HG02763 (cell line): ENCODE measurements at regions not wholly inside any gene's neighbourhood (a gene's known extent, or its start where the extent isn't known, plus 50 kb on each side); places are given as distances from the start of the nearest gene placed in this dataset.

Experiments used
- ATAC-seq: cut with Tn5 transposase; IDR thresholded peaks from one replicate; pipeline ENCODE4 v1.9.1; 2021; ENCODE audit warnings: mild to moderate bottlenecking, moderate library complexity; ENCODE audit not compliant: unreplicated experiment

GRCh38 chr1:29584776-29585175, 348.5 kb downstream of the PTPRU start:
- no peak for ATAC-seq

- ATAC-seq = no peak
Observed at GRCh38 chr1:29584362-29584761, 348.0 kb downstream of the PTPRU start.

GRCh38 chr1:29583727-29584126, 347.4 kb downstream of the PTPRU start:
- ATAC-seq = no peak

- ATAC-seq = no peak
Observed at GRCh38 chr1:29581256-29581655, 344.9 kb downstream of the PTPRU start.

- no peak for ATAC-seq
Observed at GRCh38 chr1:29579821-29580425, 343.6 kb downstream of the PTPRU start.

- no peak for ATAC-seq
Observed at GRCh38 chr1:29577512-29577911, 341.2 kb downstream of the PTPRU start.

- no peak for ATAC-seq
Observed at GRCh38 chr1:29576510-29576909, 340.2 kb downstream of the PTPRU start.

- ATAC-seq = no peak
Observed at GRCh38 chr1:29575826-29576225, 339.5 kb downstream of the PTPRU start.

- ATAC-seq = no peak
Observed at GRCh38 chr1:29575277-29575676, 339.0 kb downstream of the PTPRU start.

- no peak for ATAC-seq
Observed at GRCh38 chr1:29574871-29575270, 338.5 kb downstream of the PTPRU start.

- no peak for ATAC-seq
Observed at GRCh38 chr1:29569971-29570634, 333.8 kb downstream of the PTPRU start.

- no peak for ATAC-seq
Observed at GRCh38 chr1:29567257-29567656, 330.9 kb downstream of the PTPRU start.

- ATAC-seq = no peak
Observed at GRCh38 chr1:29565490-29565889, 329.2 kb downstream of the PTPRU start.

- no peak for ATAC-seq
Observed at GRCh38 chr1:29563571-29563970, 327.2 kb downstream of the PTPRU start.

GRCh38 chr1:29563092-29563491, 326.8 kb downstream of the PTPRU start:
- no peak for ATAC-seq

GRCh38 chr1:29559056-29559455, 322.7 kb downstream of the PTPRU start:
- no peak for ATAC-seq

GRCh38 chr1:29557701-29558600, 321.6 kb downstream of the PTPRU start:
- no peak for ATAC-seq

- no peak for ATAC-seq
Observed at GRCh38 chr1:29557066-29557465, 320.7 kb downstream of the PTPRU start.

- ATAC-seq = no peak
Observed at GRCh38 chr1:29556657-29557056, 320.3 kb downstream of the PTPRU start.

GRCh38 chr1:29555043-29555620, 318.8 kb downstream of the PTPRU start:
- no peak for ATAC-seq

- ATAC-seq = no peak
Observed at GRCh38 chr1:29554208-29554778, 318.0 kb downstream of the PTPRU start.
